ENCODE measurements at regions not wholly inside any gene's neighbourhood (a gene's known extent, or its start where the extent isn't known, plus 50 kb on each side); places are given as distances from the start of the nearest gene placed in this dataset.

DNA sequence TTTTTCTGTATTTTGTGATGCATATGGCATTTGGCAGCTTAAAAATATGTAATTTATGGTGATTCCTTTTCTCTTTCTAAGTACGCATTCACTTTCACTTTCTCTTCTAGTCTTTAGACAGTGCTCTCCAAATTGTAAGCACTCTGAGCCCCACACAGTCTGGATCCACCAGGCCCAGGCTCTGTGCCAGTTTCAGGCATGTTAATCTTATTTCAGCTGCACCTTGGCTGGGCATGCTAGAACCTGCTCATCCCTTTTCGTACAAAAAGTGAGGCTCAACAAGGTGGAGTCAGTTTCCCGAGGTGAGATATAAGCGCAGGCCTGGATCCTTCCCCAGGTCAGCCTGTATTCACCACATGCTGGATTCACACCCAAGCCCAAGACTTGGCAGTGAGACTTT lies 203.9 kb downstream of the MTX2 start:
- Mint-ChIP-seq H3K36me3 (ENCODE audit: unreplicated experiment) (peaks cover 4% of the 10 kb centered on the region), H3K4me3 (ENCODE audit: unreplicated experiment) (no peak overlapping the region)
- TF ChIP-seq, protein P1, sequence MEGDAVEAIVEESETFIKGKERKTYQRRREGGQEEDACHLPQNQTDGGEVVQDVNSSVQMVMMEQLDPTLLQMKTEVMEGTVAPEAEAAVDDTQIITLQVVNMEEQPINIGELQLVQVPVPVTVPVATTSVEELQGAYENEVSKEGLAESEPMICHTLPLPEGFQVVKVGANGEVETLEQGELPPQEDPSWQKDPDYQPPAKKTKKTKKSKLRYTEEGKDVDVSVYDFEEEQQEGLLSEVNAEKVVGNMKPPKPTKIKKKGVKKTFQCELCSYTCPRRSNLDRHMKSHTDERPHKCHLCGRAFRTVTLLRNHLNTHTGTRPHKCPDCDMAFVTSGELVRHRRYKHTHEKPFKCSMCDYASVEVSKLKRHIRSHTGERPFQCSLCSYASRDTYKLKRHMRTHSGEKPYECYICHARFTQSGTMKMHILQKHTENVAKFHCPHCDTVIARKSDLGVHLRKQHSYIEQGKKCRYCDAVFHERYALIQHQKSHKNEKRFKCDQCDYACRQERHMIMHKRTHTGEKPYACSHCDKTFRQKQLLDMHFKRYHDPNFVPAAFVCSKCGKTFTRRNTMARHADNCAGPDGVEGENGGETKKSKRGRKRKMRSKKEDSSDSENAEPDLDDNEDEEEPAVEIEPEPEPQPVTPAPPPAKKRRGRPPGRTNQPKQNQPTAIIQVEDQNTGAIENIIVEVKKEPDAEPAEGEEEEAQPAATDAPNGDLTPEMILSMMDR (IDR thresholded peaks at IDR 0.05; ENCODE audit: partially characterized antibody, unreplicated experiment), result no peak

DNA sequence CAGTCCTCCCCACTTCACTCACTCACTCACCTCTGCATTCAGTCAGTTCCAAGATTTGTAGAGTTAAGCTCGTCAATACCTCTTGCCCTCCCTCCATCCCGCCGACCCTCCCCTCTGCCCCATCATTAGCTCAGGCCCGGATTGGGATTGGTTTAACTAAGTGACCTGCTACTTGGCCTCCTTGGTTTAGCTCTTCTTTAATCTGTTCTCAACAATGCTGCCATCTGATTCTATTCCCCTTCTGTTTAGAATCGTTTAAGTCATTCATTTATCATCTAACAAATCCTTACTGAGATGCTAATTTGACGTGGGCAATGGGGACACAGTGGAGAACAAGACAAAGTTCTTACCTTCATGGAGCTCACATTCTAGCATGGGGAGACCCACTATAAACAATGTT lies 204.6 kb downstream of the MTX2 start:
- TF ChIP-seq, protein P1 (IDR thresholded peaks at IDR 0.05; ENCODE audit: partially characterized antibody, unreplicated experiment), result no peak
- no peaks in the 10 kb centered on the region for H3K4me1 Mint-ChIP-seq (ENCODE audit: low read depth, unreplicated experiment)
- peaks cover 2% of the 10 kb centered on the region for H3K27me3 Mint-ChIP-seq (ENCODE audit: unreplicated experiment)
- H3K9me3 Mint-ChIP-seq (ENCODE audit: unreplicated experiment), result no peaks in the 10 kb centered on the region
- no peak overlapping the region for H3K27ac Mint-ChIP-seq (ENCODE audit: unreplicated experiment)
- H3K4me3 Mint-ChIP-seq (ENCODE audit: unreplicated experiment), result no peak overlapping the region
- peaks cover 4% of the 10 kb centered on the region for H3K36me3 Mint-ChIP-seq (ENCODE audit: unreplicated experiment)
- no peak for DNase-seq

More for the DNA sequence above, 203.9 kb downstream of the MTX2 start:
- DNase-seq, result no peak
- Mint-ChIP-seq H3K9me3 (ENCODE audit: unreplicated experiment) (no peaks in the 10 kb centered on the region), H3K27ac (ENCODE audit: unreplicated experiment) (no peak overlapping the region), H3K27me3 (ENCODE audit: unreplicated experiment) (peaks cover 2% of the 10 kb centered on the region), H3K4me1 (ENCODE audit: low read depth, unreplicated experiment) (no peaks in the 10 kb centered on the region)

DNA sequence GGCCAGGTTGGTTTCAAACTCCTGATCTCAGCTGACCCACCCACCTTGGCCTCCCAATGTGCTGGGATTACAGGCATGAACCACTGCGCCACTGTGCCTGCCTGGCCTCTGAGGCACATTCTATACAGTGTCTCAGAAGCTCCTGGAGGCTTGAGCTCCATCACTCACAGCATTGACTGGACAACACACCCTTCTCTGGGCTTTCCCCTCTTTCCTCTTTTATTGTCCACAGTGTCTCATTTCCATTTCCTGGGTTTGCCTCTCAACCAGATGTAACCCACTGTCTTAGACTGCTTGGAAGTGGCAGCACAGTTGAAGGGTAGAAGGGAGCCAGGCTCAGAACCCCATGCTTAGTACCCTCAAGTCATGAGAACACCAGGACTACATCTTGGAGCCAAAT lies 208.1 kb downstream of the MTX2 start:
- no peak for DNase-seq

DNA sequence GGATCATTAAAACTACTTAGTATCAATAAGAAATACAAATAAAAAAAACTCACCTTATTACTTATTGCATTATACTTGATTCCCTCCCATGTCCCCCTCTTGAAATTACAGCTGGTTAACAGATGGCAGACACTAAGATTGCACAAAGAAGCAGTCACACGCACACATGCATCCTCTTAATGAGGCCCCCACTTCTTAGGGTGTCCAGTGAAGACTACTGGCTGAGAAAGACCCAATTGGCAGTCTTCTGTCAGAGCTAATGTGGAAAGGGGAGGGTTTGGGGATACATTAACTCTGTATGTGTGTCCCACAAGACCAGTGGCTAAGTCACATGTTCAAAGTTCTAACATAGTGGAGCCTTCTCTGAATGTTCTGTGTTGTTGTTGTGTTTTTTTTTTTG lies 210.7 kb downstream of the MTX2 start:
- no peak overlapping the region for H3K4me3 Mint-ChIP-seq (ENCODE audit: unreplicated experiment)
- H3K4me1 Mint-ChIP-seq (ENCODE audit: low read depth, unreplicated experiment), result peaks cover 3% of the 10 kb centered on the region
- DNase-seq, result no peak
- no peaks in the 10 kb centered on the region for H3K27me3 Mint-ChIP-seq (ENCODE audit: unreplicated experiment)
- H3K36me3 Mint-ChIP-seq (ENCODE audit: unreplicated experiment), result peaks cover 2% of the 10 kb centered on the region
- no peak overlapping the region for H3K27ac Mint-ChIP-seq (ENCODE audit: unreplicated experiment)
- H3K9me3 Mint-ChIP-seq (ENCODE audit: unreplicated experiment), result peaks cover 2% of the 10 kb centered on the region
- TF ChIP-seq, protein P1 (IDR thresholded peaks at IDR 0.05; ENCODE audit: partially characterized antibody, unreplicated experiment), result no peak

More for the DNA sequence above, 208.1 kb downstream of the MTX2 start:
- H3K36me3 Mint-ChIP-seq (ENCODE audit: unreplicated experiment), result peaks cover 4% of the 10 kb centered on the region
- no peak overlapping the region for H3K4me3 Mint-ChIP-seq (ENCODE audit: unreplicated experiment)
- peaks cover 2% of the 10 kb centered on the region for H3K9me3 Mint-ChIP-seq (ENCODE audit: unreplicated experiment)
- H3K27me3 Mint-ChIP-seq (ENCODE audit: unreplicated experiment), result no peaks in the 10 kb centered on the region
- peaks cover 3% of the 10 kb centered on the region for H3K4me1 Mint-ChIP-seq (ENCODE audit: low read depth, unreplicated experiment)
- TF ChIP-seq, protein P1 (IDR thresholded peaks at IDR 0.05; ENCODE audit: partially characterized antibody, unreplicated experiment), result no peak
- H3K27ac Mint-ChIP-seq (ENCODE audit: unreplicated experiment), result no peak overlapping the region

DNA sequence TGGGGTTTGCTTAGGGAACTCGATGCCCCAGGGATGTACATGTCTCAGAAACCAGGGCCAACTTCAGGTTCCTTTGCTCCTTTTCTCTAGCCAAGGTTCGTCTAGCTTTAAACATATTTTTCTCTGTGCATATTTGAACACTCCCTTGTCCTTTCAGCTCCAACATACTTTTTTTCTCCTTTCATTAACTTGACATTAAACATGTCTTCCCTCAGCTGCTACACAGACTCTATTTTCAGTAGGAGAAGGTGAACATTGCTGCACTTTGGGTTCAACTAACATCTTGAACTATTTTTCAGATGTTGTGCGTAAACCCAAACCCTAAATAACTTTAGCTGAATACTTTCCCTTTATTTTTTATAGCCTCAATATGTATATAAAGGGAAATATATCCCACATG lies 212.9 kb downstream of the MTX2 start:
- no peaks in the 10 kb centered on the region for H3K36me3 Mint-ChIP-seq (ENCODE audit: unreplicated experiment)
- H3K27ac Mint-ChIP-seq (ENCODE audit: unreplicated experiment), result no peak overlapping the region
- TF ChIP-seq, protein P1 (IDR thresholded peaks at IDR 0.05; ENCODE audit: partially characterized antibody, unreplicated experiment), result no peak
- peaks cover 2% of the 10 kb centered on the region for H3K9me3 Mint-ChIP-seq (ENCODE audit: unreplicated experiment)
- no peak overlapping the region for H3K4me3 Mint-ChIP-seq (ENCODE audit: unreplicated experiment)
- H3K4me1 Mint-ChIP-seq (ENCODE audit: low read depth, unreplicated experiment), result peaks cover 3% of the 10 kb centered on the region
- no peak for DNase-seq
- H3K27me3 Mint-ChIP-seq (ENCODE audit: unreplicated experiment), result peaks cover 2% of the 10 kb centered on the region
